Inflammatory macrophage treated with lipopolysaccharide for 1 hour (primary cell): ENCODE measurements at regions not wholly inside any gene's neighbourhood (a gene's known extent, or its start where the extent isn't known, plus 50 kb on each side); places are given as distances from the start of the nearest gene placed in this dataset.
A peak's percentile ranks its signal among the peaks of the same experiment; 100 is the strongest.
"Not testable (repeated sequence)": the region's sequence is repeated elsewhere in the genome, so short reads cannot be mapped to it uniquely, and the experiment has no call there.

ENCODE experiments used
- DNase-seq, 2 donors: peaks; one replicate each; pipeline ENCODE4 v3.0.0-alpha.2; 2020 to 2022

- DNase-seq = no peak
Observed at GRCh38 chr16:85521552-85522307, 91.4 kb upstream of the GSE1 start.

GRCh38 chr16:85522308-85522841 is 90.7 kb upstream of the GSE1 start:
- no peak for DNase-seq

GRCh38 chr16:85522842-85523601 is 90.1 kb upstream of the GSE1 start:
- DNase-seq = no peak

DNA sequence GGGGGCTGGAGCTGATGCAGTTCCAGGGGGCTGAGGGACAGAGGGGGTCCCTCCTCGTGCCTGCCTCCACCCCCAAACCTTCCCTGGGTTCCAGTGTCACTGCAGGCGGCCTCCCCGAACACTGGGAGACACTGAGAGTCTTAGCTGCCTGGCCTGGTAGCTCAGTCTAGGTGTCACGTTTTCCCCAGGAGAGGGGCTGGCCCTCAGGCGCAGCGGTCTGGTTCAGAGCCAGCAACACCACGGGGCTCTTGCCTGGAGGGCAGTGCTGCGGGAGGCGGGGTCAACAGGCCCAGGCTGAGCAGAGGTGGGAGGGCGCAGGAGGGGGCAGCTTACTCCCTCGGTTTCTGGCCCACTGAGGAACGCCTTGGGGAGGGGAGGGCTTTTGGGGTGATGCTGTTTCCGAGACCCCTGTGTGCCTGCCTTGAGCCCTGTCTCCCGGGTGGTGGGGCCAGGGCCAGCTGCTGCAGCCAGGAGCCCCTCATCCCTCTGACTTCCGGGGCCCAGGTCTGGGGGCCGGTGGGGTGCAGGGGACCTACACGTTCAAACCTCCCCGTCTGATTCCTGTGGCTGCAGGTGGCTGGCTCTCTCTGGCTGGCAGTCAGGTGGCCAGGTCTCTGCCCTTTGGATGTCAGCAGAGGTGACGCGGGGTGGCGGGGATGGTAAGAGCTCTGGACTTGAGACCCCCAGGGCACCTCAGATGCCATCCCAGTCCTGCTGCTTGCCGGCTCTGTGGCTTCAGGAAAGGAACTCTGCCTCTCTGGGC is 89.3 kb upstream of the GSE1 start:
- DNase-seq = no peak

- no peak for DNase-seq
Observed at GRCh38 chr16:85524365-85524629, 88.8 kb upstream of the GSE1 start.

DNA sequence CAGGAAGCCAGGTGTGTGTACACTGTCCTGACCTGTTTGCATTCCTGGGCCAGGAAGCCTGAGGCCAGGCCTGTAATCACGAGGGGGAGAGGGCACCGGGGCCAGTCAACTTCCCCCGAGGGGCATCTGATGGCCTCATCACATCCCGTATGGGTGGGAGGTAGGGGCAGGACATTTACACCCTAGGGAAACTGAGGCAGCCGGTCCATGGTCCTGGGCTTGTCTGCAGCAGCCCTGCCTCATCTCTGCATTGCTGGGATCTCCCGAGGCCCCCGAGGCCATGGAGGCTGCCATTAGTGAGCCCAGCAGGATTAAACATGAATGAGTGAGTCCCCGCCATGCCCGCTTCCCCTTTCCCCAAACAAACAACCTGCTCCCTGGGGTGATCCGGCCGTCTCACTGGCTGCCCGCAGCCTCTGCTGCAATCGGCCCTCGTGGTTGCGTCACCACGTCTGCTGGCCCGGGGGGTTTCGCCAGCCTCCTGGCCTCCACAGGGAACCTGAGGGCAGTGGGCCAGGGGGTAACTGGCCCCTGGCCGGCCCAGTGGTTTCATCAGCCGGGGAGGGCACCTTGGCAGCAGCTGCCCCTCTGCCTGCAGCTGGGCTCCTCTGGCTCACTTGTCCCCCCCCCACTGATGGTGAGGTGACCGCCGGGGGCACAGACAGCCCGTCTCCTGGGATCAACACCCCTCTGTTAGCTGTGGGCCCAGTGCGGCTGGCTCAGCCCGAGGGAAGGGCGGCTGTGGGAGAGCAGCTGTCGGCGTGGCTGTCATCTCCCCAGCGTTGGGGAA is 88.3 kb upstream of the GSE1 start:
- DNase-seq = peak; percentile 76 to 82

- DNase-seq = no peak
Observed at GRCh38 chr16:85525420-85526184, 87.5 kb upstream of the GSE1 start.

GRCh38 chr16:85526185-85526974 is 86.7 kb upstream of the GSE1 start:
- DNase-seq = no peak

DNA sequence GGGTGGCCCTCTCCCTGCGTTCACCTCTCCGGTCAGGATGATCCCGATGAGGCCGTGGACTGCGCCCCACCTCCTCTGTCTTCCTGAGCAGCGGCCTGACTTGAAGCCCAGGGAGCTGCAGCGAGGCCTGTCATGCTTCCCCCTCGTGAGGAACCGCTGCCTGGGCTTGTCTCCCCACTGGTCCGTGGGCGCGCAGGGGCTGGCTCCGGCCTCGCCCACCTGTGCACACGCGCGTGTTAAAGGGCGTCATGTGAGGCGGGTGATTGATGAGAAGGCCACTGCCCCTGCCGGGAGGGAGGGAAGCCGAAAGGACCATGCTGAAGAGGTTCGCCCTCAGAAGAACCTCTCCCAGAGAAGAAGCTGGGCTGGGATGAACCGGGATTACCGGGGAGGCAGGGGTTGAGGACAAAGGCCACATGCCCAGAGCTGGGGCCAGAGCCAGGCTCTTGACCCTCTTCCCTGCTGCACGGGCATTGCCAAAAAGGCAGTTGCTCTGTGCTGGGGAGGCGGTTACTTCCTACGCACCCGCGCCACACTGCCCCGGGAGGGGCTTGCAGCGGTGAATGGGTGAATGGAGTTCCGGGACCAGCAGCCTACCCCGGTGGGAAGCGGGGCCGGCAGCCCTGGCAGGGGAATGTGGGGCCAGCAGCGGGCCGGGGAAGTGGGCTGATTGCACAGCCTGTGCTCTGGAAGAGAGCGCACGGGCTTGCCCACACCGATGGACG is 85.9 kb upstream of the GSE1 start:
- no peak for DNase-seq

- no peak for DNase-seq
Observed at GRCh38 chr16:85527767-85528297, 85.3 kb upstream of the GSE1 start.

GRCh38 chr16:85528528-85529387 is 84.4 kb upstream of the GSE1 start:
- DNase-seq = peak in 1 of 2 donors; percentile 43

GRCh38 chr16:85529489-85530369 is 83.4 kb upstream of the GSE1 start:
- no peak for DNase-seq

- DNase-seq = no peak
Observed at GRCh38 chr16:85530370-85530739, 82.8 kb upstream of the GSE1 start.

DNA sequence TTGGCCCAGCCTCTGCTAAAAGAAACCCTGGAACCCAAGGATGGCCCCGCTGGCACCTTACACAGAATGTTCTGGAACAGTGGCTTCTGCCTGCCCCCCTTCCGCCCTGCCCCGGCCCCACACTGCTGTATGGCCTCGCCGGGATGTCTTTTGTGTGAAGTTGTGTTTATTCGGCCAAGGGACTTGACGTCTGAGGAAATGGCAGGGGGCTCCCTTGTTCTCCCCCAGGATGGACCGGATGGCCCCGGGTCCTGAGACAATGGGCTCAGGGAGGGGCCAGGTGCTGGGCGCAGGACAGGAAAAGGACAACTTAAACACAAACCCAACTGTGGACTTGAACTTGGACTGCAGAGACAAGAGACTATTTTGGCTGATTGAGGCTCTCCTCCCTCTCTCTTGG is 81.6 kb upstream of the GSE1 start:
- no peak for DNase-seq

DNA sequence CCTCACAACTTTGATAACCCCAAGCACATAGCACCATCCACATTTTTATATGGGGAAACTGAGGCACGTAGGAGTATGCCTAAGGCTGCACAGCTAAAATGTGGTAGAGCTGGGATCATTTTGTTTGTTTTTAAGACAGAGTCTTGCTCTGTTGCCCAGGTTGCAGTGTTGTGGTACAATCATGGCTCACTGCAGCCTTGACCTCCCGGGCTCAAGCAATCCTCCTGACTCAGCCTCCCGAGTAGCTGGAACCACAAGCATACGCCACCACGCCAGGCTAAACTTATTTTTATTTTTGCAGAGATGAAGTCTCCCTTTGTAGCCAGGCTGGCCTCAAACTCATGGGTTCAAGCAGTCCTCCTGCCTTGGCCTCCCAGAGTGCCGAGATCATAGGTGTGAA is 81.0 kb upstream of the GSE1 start:
- no peak for DNase-seq

DNA sequence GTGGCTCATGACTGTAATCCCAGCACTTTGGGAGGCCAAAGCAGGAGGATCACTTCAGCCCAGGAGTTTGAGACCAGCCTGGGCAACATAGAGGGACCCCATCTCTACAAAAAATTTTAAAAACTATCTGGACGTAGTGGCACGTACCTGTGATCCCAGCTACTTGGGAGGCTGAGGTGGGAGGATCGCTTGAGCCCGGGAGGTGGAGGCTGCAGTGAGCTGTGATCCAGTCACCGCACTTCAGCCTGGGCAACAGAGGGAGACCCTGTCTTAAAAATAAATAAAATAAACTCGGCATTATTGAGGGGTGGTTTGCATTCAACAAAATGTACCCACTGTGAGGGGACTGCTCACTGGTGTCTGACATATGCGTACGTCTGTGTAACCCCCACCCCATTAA is 79.5 kb upstream of the GSE1 start:
- not testable (repeated sequence) for DNase-seq

- DNase-seq = no peak
Observed at GRCh38 chr16:85534536-85535351, 78.4 kb upstream of the GSE1 start.
